ENCODE measurements at regions not wholly inside any gene's neighbourhood (a gene's known extent, or its start where the extent isn't known, plus 50 kb on each side); places are given as distances from the start of the nearest gene placed in this dataset.

- TF ChIP-seq TOX (CRISPR knock-in tag; IDR thresholded peaks at IDR 0.05; ENCODE audit: borderline replicate concordance): no peak
- no peak for TF ChIP-seq ISL1 (CRISPR knock-in tag; IDR thresholded peaks at IDR 0.05)
- no peak for TF ChIP-seq RARB (CRISPR knock-in tag; IDR thresholded peaks at IDR 0.05)
- no peak for TF ChIP-seq ZFP30 (CRISPR knock-in tag; IDR thresholded peaks at IDR 0.05)
Observed at GRCh38 chr16:31697744-31698125, 170.0 kb downstream of the AHSP start.

Data from SK-N-SH treated with all-trans-retinoic acid at 6 μM for 48 hours (cell line).